RWPE2 (cell line): ENCODE measurements at regions not wholly inside any gene's neighbourhood (a gene's known extent, or its start where the extent isn't known, plus 50 kb on each side); places are given as distances from the start of the nearest gene placed in this dataset.
A peak's percentile ranks its signal among the peaks of the same experiment; 100 is the strongest.

ENCODE experiments used
- ATAC-seq: fragments of 200-7000 bp; cut with Tn5 transposase; 3 replicates; pipeline ENCODE4 v1.9.1; 2021; ENCODE audit warnings: low read depth
- DNase-seq: peaks from one replicate; pipeline ENCODE4 v3.0.0-alpha.2; 2020; ENCODE audit warnings: low spot score
- H3K27ac ChIP-seq: fragments of 450-650 bp; 2 replicates; pipeline ENCODE4 v1.5.1; 2017; ENCODE audit warnings: mild to moderate bottlenecking; ENCODE audit not compliant: poor library complexity, severe bottlenecking
- H3K27me3 ChIP-seq: fragments of 250-450 bp; sonication (Bioruptor Pico); 2 replicates; pipeline ENCODE4 v1.5.1; 2021; ENCODE audit warnings: mild to moderate bottlenecking, moderate library complexity; ENCODE audit not compliant: insufficient read depth, poor library complexity, severe bottlenecking
- H3K36me3 ChIP-seq: fragments of 250-450 bp; sonication (Bioruptor Pico); 2 replicates; pipeline ENCODE4 v1.5.1; 2020; ENCODE audit warnings: low read depth, mild to moderate bottlenecking, moderate library complexity
- H3K4me1 ChIP-seq: fragments of 250-450 bp; sonication (Bioruptor Pico); 2 replicates; pipeline ENCODE4 v1.5.1; 2021; ENCODE audit warnings: mild to moderate bottlenecking, moderate library complexity; ENCODE audit not compliant: insufficient read depth, poor library complexity, severe bottlenecking
- H3K4me3 ChIP-seq: fragments of 250-450 bp; sonication (Bioruptor Pico); 2 replicates; pipeline ENCODE4 v1.5.1; 2021; ENCODE audit warnings: mild to moderate bottlenecking, moderate library complexity; ENCODE audit not compliant: severe bottlenecking
- H3K9me3 ChIP-seq: fragments of 250-450 bp; sonication (Bioruptor Pico); 2 replicates; pipeline ENCODE4 v1.5.1; 2021; ENCODE audit warnings: mild to moderate bottlenecking, moderate library complexity; ENCODE audit not compliant: severe bottlenecking
- CTCF ChIP-seq: fragments of 450-650 bp; IDR thresholded peaks from one replicate; pipeline ENCODE4 v1.5.1; 2017; ENCODE audit warnings: mild to moderate bottlenecking, moderate library complexity; ENCODE audit not compliant: poor library complexity, severe bottlenecking

GRCh38 chr5:124648902-124649467 lies 97.5 kb downstream of the ZNF608 start:
- ATAC-seq (no peak), DNase-seq (no peak)
- Histone ChIP-seq H3K27me3 (no peaks in the 10 kb centered on the region), H3K9me3 (no peaks in the 10 kb centered on the region), H3K27ac (peak overlapping the region; percentile 58), H3K4me3 (no peak overlapping the region), H3K36me3 (no peaks in the 10 kb centered on the region), H3K4me1 (peaks cover 34% of the 10 kb centered on the region)
- TF ChIP-seq CTCF: no peak

DNA sequence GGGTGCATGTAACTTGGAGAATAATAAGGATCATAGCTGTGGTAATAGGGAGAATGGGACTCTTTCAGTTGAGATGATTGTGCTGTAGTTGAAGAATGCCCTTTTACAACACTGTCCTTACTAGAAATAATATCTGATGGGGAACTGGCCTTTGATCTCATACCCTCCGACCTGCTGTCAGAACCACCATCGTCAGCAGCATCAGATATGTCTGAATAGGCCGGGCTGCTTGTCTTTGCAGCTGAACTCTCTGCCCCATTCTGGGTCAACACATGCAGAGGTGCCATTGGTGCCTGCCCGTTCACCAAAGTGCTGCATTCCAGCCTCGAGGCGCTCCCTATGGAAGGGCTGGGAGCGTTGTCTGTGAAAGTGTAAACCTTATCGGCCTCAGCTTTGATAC lies 99.1 kb downstream of the ZNF608 start:
- H3K9me3 ChIP-seq: no peaks in the 10 kb centered on the region
- no peak overlapping the region for H3K4me3 ChIP-seq
- no peak for TF ChIP-seq CTCF
- no peaks in the 10 kb centered on the region for H3K36me3 ChIP-seq
- no peaks in the 10 kb centered on the region for H3K27me3 ChIP-seq
- no peak for DNase-seq
- ATAC-seq: no peak
- no peak overlapping the region for H3K27ac ChIP-seq
- peaks cover 33% of the 10 kb centered on the region for H3K4me1 ChIP-seq

DNA sequence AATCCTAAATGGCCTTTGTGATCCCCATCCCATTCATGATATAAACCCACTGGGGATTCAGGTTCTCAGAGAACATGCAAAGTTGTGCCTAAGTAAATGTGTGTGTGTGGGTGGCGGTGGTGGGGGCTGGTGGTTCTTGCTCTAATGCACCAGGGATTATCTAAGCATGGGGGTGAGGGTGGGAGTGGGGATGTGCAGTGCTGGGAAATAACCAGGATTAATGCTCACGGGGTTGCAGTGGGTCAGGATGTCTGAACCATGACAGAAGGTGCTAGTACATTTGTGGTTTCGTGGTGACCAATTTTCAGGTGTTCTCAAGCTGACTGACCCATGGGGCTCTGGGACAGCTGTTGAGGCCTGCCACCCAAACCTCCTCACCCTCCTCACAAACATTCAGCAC lies 101.0 kb downstream of the ZNF608 start:
- no peak for TF ChIP-seq CTCF
- Histone ChIP-seq H3K4me3 (no peak overlapping the region), H3K36me3 (no peaks in the 10 kb centered on the region), H3K27ac (no peak overlapping the region), H3K4me1 (peaks cover 19% of the 10 kb centered on the region), H3K27me3 (no peaks in the 10 kb centered on the region), H3K9me3 (no peaks in the 10 kb centered on the region)
- no peak for DNase-seq
- no peak for ATAC-seq

DNA sequence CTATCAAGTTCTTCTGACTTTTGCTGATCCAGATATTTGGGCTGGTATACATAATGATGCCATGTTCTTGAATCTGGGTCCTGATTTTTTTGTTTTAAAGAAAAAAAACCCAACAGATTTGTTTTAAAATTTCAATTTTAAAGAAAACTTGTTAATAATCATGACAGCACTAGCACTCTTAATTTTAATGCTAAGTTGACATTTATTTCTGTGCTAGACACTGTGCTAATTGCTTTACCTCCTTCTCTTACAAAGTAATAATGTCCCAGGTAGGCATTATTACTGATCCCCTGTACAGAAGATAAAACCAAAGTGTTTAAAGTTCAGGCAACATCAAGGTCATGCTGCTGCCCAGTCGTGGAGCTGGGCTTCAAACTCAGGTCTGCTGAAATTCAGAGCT lies 101.9 kb downstream of the ZNF608 start:
- no peak for ATAC-seq
- no peaks in the 10 kb centered on the region for H3K9me3 ChIP-seq
- TF ChIP-seq CTCF: no peak
- H3K4me1 ChIP-seq: peaks cover 11% of the 10 kb centered on the region
- no peak for DNase-seq
- no peak overlapping the region for H3K4me3 ChIP-seq
- H3K27me3 ChIP-seq: no peaks in the 10 kb centered on the region
- H3K36me3 ChIP-seq: no peaks in the 10 kb centered on the region
- H3K27ac ChIP-seq: no peak overlapping the region

DNA sequence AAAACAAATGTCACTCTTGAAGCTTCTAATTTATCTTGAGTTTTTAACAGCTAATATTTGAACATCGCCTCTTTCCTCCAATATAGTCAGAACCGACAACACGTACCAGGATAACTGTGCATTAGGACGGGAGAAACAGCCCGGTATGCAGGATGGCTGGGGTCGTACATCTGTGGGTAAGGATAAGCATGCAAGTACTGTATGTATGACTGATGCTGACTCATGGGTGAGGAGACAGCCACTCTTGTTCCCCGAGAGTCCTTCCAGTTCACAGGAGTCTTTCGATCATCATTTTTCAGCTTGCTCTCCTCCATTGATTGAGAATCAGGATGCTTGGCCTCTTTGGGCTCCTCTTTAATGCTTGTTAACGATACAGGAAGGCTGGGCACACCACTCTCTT lies 102.3 kb downstream of the ZNF608 start:
- Histone ChIP-seq H3K9me3 (no peaks in the 10 kb centered on the region), H3K36me3 (no peaks in the 10 kb centered on the region), H3K27me3 (no peaks in the 10 kb centered on the region), H3K4me1 (peaks cover 7% of the 10 kb centered on the region), H3K27ac (no peak overlapping the region), H3K4me3 (no peak overlapping the region)
- DNase-seq (no peak), ATAC-seq (peak; percentile 72; the same call in 1 of the 3 replicates)
- no peak for TF ChIP-seq CTCF
